Esophagus squamous epithelium (tissue), 5 donors: ENCODE measurements at regions not wholly inside any gene's neighbourhood (a gene's known extent, or its start where the extent isn't known, plus 50 kb on each side); places are given as distances from the start of the nearest gene placed in this dataset.

Experiments
- DNase-seq: peaks from one replicate; lab custom pipeline; 2025; lab: John Stamatoyannopoulos, UW
- H3K27ac ChIP-seq, 4 donors: fragments of 200-600 bp; sonication (generic); one replicate each; pipeline ENCODE4 v1.5.1; 2016 to 2019; ENCODE audit warnings: mild to moderate bottlenecking in 1 of 4
- H3K27me3 ChIP-seq, 4 donors: fragments of 200-600 bp; sonication (generic); 1 replicate in 3 of 4; 2 replicates in 1 of 4; pipeline versions ENCODE4 v1.5.1 to v1.6.0; 2017 to 2021; ENCODE audit warnings: antibody characterized with exemption in 1 of 4
- H3K36me3 ChIP-seq, 3 donors: fragments of 200-600 bp; sonication (generic); one replicate each; pipeline ENCODE4 v1.5.1; 2016 to 2019
- H3K4me1 ChIP-seq, 3 donors: fragments of 200-600 bp; sonication (generic); one replicate each; pipeline ENCODE4 v1.5.1; 2017 to 2019
- H3K4me3 ChIP-seq, 4 donors: fragments of 200-600 bp; sonication (generic); 1 replicate in 3 of 4; 2 replicates in 1 of 4; pipeline ENCODE4 v1.5.1; 2016 to 2019; ENCODE audit warnings: mild to moderate bottlenecking in 2 of 4, moderate library complexity in 1 of 4
- H3K9me3 ChIP-seq, 3 donors: fragments of 200-600 bp; sonication (generic); one replicate each; pipeline ENCODE4 v1.5.1; 2016 to 2019
- CTCF ChIP-seq, 6 experiments: fragments of 450-650 bp in 4 of 6; fragments of 200-600 bp in 2 of 6; sonication (generic) in 2 of 6; IDR thresholded peaks; one replicate each; pipeline ENCODE4 v1.5.1; 2016 to 2019; ENCODE audit warnings: antibody characterized with exemption in 6 of 6, mild to moderate bottlenecking in 4 of 6, moderate library complexity in 4 of 6
- POLR2A ChIP-seq, 4 donors: fragments of 450-650 bp; IDR thresholded peaks; one replicate each; pipeline ENCODE4 v1.6.1; 2017; ENCODE audit warnings: antibody characterized with exemption in 4 of 4, mild to moderate bottlenecking in 4 of 4, moderate library complexity in 3 of 4
- WGBS, 2 donors: methylation state at CpG; one replicate each; pipeline ENCODE4 v1.1.5; 2018; 5-methylcytosine and 5-hydroxymethylcytosine counted together
- intact Hi-C: fragments of 100-400 bp; cut with DNase I; formaldehyde crosslinking; loops from one replicate; pipeline ENCODE4 v1.15.0; 2022
- donor health status: DM: yes; HTN: yes; CAD: no.

GRCh38 chr10:109104806-109105205 lies 818.5 kb downstream of the XPNPEP1 start:
- WGBS, 2 donors, result 87 to 97% methylated on average over 2 of the region's 2 CpGs
- DNase-seq, result no peak
- intact Hi-C loops, result no loop called here
- H3K27ac ChIP-seq, result no peak overlapping the region
- no peaks in the 10 kb centered on the region for H3K27me3 ChIP-seq
- H3K4me3 ChIP-seq, result no peak overlapping the region
- no peaks in the 10 kb centered on the region for H3K9me3 ChIP-seq
- no peaks in the 10 kb centered on the region for H3K36me3 ChIP-seq
- no peak for TF ChIP-seq POLR2A (IDR thresholded peaks at IDR 0.05)
- no peak for TF ChIP-seq CTCF (IDR thresholded peaks at IDR 0.05)
- no peaks in the 10 kb centered on the region for H3K4me1 ChIP-seq

- intact Hi-C loops, result no loop called here
- TF ChIP-seq CTCF (IDR thresholded peaks at IDR 0.05) (no peak), POLR2A (IDR thresholded peaks at IDR 0.05) (no peak)
- Histone ChIP-seq H3K4me1 (no peaks in the 10 kb centered on the region), H3K27ac (no peak overlapping the region), H3K27me3 (no peaks in the 10 kb centered on the region), H3K9me3 (no peaks in the 10 kb centered on the region), H3K36me3 (no peaks in the 10 kb centered on the region), H3K4me3 (no peak overlapping the region)
- DNase-seq, result no peak
- WGBS, 2 donors, result 24 to 43% methylated on average over 2 of the region's 2 CpGs
These were observed 820.0 kb downstream of the XPNPEP1 start for GRCh38 chr10:109103278-109103677.

GRCh38 chr10:109089779-109090178 lies 833.5 kb downstream of the XPNPEP1 start:
- intact Hi-C loops, result no loop called here
- WGBS, 2 donors, result 40 to 41% methylated on average over 3 of the region's 3 CpGs

GRCh38 chr10:109071539-109071938 lies 851.8 kb downstream of the XPNPEP1 start:
- Histone ChIP-seq H3K27ac (no peak overlapping the region), H3K27me3 (no peaks in the 10 kb centered on the region), H3K4me3 (no peak overlapping the region), H3K9me3 (no peaks in the 10 kb centered on the region), H3K4me1 (no peaks in the 10 kb centered on the region), H3K36me3 (no peaks in the 10 kb centered on the region)
- TF ChIP-seq CTCF (IDR thresholded peaks at IDR 0.05), result no peak
- TF ChIP-seq POLR2A (IDR thresholded peaks at IDR 0.05), result no peak
- intact Hi-C loops, result no loop called here
- WGBS, 2 donors, result 14 to 35% methylated on average over 2 of the region's 2 CpGs
- DNase-seq, result no peak

More at GRCh38 chr10:109089779-109090178, 833.5 kb downstream of the XPNPEP1 start:
- Histone ChIP-seq H3K27ac (no peak overlapping the region), H3K36me3 (no peaks in the 10 kb centered on the region), H3K4me3 (no peak overlapping the region), H3K4me1 (no peaks in the 10 kb centered on the region), H3K9me3 (peaks cover 0 to 8% (median 0%) of the 10 kb centered on the region in 3 donors), H3K27me3 (no peaks in the 10 kb centered on the region)
- TF ChIP-seq POLR2A (IDR thresholded peaks at IDR 0.05), result no peak
- TF ChIP-seq CTCF (IDR thresholded peaks at IDR 0.05), result no peak
- no peak for DNase-seq

GRCh38 chr10:109070492-109070891 lies 852.8 kb downstream of the XPNPEP1 start:
- TF ChIP-seq CTCF (IDR thresholded peaks at IDR 0.05) (no peak), POLR2A (IDR thresholded peaks at IDR 0.05) (no peak)
- Histone ChIP-seq H3K4me1 (no peaks in the 10 kb centered on the region), H3K9me3 (no peaks in the 10 kb centered on the region), H3K4me3 (no peak overlapping the region), H3K27ac (no peak overlapping the region), H3K36me3 (no peaks in the 10 kb centered on the region), H3K27me3 (no peaks in the 10 kb centered on the region)
- intact Hi-C loops, result no loop called here
- DNase-seq, result no peak
